B cell (primary cell): ENCODE measurements at regions not wholly inside any gene's neighbourhood (a gene's known extent, or its start where the extent isn't known, plus 50 kb on each side); places are given as distances from the start of the nearest gene placed in this dataset.

Experiments
- ATAC-seq: fragments of 200-7000 bp; cut with Tn5 transposase; one replicate; pipeline ENCODE4 v1.10.0; 2021; ENCODE audit warnings: low read depth, mild to moderate bottlenecking, moderate number of reproducible peaks, moderate library complexity
- CTCF ChIA-PET: fragments of 350-600 bp; sonication (Branson Sonifier 250); formaldehyde crosslinking; loops from one replicate; lab custom pipeline; 2021; ENCODE audit warnings: antibody characterized with exemption, inconsistent platforms; lab: Charles Lee
- POLR2A ChIA-PET: fragments of 350-600 bp; sonication (Branson Sonifier 250); formaldehyde crosslinking; loops from one replicate; lab custom pipeline; 2021; ENCODE audit warnings: antibody characterized with exemption; lab: Charles Lee
- DNase-seq: peaks from one replicate; pipeline ENCODE4 v3.0.0; 2013
- H2AFZ ChIP-seq: 2 replicates; pipeline ENCODE4 v1.6.1; 2012; ENCODE audit warnings: mild to moderate bottlenecking, low read depth, low read length; ENCODE audit not compliant: insufficient read depth, poor library complexity, severe bottlenecking
- H3K27ac ChIP-seq, 2 donors: 1 replicate in 1 of 2; 2 replicates in 1 of 2; pipeline ENCODE4 v1.5.1; 2012 to 2013; ENCODE audit warnings: low read length in 2 of 2, mild to moderate bottlenecking in 2 of 2, moderate library complexity in 1 of 2
- H3K27me3 ChIP-seq, 4 experiments: fragments of 200-600 bp in 1 of 4; sonication (generic) in 1 of 4; replicated peaks in 1 of 4; 1 replicate in 2 of 4; 2 replicates in 2 of 4; pipeline versions ENCODE4 v1.6.1 to v1.7.0; 2013 to 2016; ENCODE audit warnings: low read length in 3 of 4, mild to moderate bottlenecking in 2 of 4, mixed read lengths in 1 of 4, moderate library complexity in 1 of 4; ENCODE audit not compliant: insufficient read depth in 4 of 4, control insufficient read depth in 3 of 4; ENCODE audit errors: control extremely low read depth in 1 of 4
- H3K36me3 ChIP-seq, 2 experiments: replicated peaks in 1 of 2; 1 replicate in 1 of 2; 2 replicates in 1 of 2; pipeline versions ENCODE4 v1.6.1 to v1.7.1; 2013; ENCODE audit warnings: low read length in 1 of 2; ENCODE audit not compliant: insufficient read depth in 2 of 2, control insufficient read depth in 1 of 2; ENCODE audit errors: control extremely low read depth in 1 of 2, extremely low read depth in 1 of 2
- H3K4me1 ChIP-seq, 2 donors: fragments of 200-600 bp in 1 of 2; sonication (generic) in 1 of 2; 1 replicate in 1 of 2; 2 replicates in 1 of 2; pipeline versions ENCODE4 v1.5.1 to v1.6.1; 2013 to 2017; ENCODE audit warnings: low read length in 2 of 2; ENCODE audit not compliant: control insufficient read depth in 2 of 2, insufficient read depth in 2 of 2
- H3K4me2 ChIP-seq: replicated peaks from 2 replicates; pipeline ENCODE3; 2012; ENCODE audit warnings: mild to moderate bottlenecking, low read depth, low read length; ENCODE audit not compliant: poor library complexity, severe bottlenecking
- H3K4me3 ChIP-seq, 5 experiments: fragments of 200-600 bp in 1 of 5; sonication (generic) in 1 of 5; 1 replicate in 3 of 5; 2 replicates in 2 of 5; pipeline versions ENCODE4 v1.5.1 to v1.7.0; 2011 to 2016; ENCODE audit warnings: low read length in 4 of 5, mild to moderate bottlenecking in 4 of 5, low read depth in 2 of 5, control low read depth in 1 of 5, moderate library complexity in 1 of 5; ENCODE audit not compliant: insufficient read depth in 1 of 5; ENCODE audit errors: control extremely low read depth in 1 of 5, extremely low read depth in 1 of 5
- H3K79me2 ChIP-seq: fragments of 200-600 bp; sonication (generic); one replicate; pipeline ENCODE4 v1.6.0; 2016; ENCODE audit warnings: low read length; ENCODE audit not compliant: control insufficient read depth, insufficient read depth
- H3K9ac ChIP-seq: fragments of 200-600 bp; sonication (generic); 2 replicates; pipeline ENCODE4 v1.6.1; 2017; ENCODE audit warnings: mild to moderate bottlenecking, low read length, moderate library complexity
- H3K9me3 ChIP-seq, 3 donors: one replicate each; pipeline versions ENCODE4 v1.6.1 to v1.7.1; 2013; ENCODE audit warnings: low read length in 2 of 3; ENCODE audit not compliant: control insufficient read depth in 2 of 3, insufficient read depth in 1 of 3; ENCODE audit errors: control extremely low read depth in 1 of 3
- H4K20me1 ChIP-seq: 2 replicates; pipeline ENCODE4 v1.6.0; 2012; ENCODE audit warnings: mild to moderate bottlenecking, low read length; ENCODE audit not compliant: insufficient read depth, control insufficient read depth, poor library complexity, severe bottlenecking
- H3K27ac Mint-ChIP-seq: one replicate; pipeline ENCODE4 v1.8.0; 2021; ENCODE audit warnings: mixed read lengths
- H3K27me3 Mint-ChIP-seq: one replicate; pipeline ENCODE4 v1.8.0; 2021; ENCODE audit warnings: mixed read lengths
- H3K4me1 Mint-ChIP-seq: one replicate; pipeline ENCODE4 v1.8.0; 2021; ENCODE audit warnings: mixed read lengths
- H3K4me3 Mint-ChIP-seq: one replicate; pipeline ENCODE4 v1.8.0; 2021; ENCODE audit warnings: mixed read lengths
- H3K9me3 Mint-ChIP-seq: one replicate; pipeline ENCODE4 v1.8.0; 2022; ENCODE audit warnings: mixed read lengths; ENCODE audit not compliant: insufficient read depth
- CTCF ChIP-seq: fragments of 200-600 bp; IDR thresholded peaks from one replicate; pipeline ENCODE4 v1.8.0; 2022; ENCODE audit warnings: antibody characterized with exemption, mild to moderate bottlenecking
- EZH2 ChIP-seq: IDR thresholded peaks from 2 replicates; pipeline ENCODE4 v1.6.1; 2012; ENCODE audit warnings: borderline replicate concordance, low read depth, mild to moderate bottlenecking, moderate library complexity, low read length; ENCODE audit not compliant: insufficient read depth, poor library complexity, severe bottlenecking
- WGBS: methylation state at CpG from one replicate; pipeline ENCODE4 v1.1.5; 2013; ENCODE audit warnings: missing lambda C conversion rate; ENCODE audit not compliant: insufficient coverage; 5-methylcytosine and 5-hydroxymethylcytosine counted together
- intact Hi-C: fragments of 100-400 bp; cut with micrococcal nuclease; formaldehyde crosslinking; loops from one replicate; pipeline ENCODE4 v1.10.0; 2022

DNA sequence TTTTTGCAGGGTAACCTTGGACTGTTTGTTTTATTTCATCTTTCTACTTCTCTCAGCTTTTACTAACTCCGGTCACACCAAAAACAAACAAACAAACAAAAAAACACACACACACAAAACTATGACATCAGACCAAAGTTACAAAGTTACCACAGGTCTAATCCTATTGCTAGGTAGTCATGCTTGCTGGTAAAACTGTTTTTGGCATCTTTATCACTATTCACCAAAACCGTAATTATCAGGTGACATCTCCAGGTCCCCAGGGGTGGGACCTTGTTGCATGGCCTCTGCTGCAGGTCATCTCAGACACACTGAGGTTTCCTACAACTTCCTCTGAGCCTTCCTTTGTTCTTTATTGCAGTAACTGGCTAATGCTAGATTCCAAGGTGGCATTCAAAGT is 162.3 kb downstream of the ABCA8 start:
- no peaks in the 10 kb centered on the region for H3K9me3 Mint-ChIP-seq
- POLR2A ChIA-PET, result no interaction called here
- no peak overlapping the region for H3K4me3 Mint-ChIP-seq
- Histone ChIP-seq H3K27me3 (no peaks in the 10 kb centered on the region), H3K9ac (no peak overlapping the region), H3K9me3 (no peaks in the 10 kb centered on the region), H4K20me1 (no peaks in the 10 kb centered on the region), H3K79me2 (no peaks in the 10 kb centered on the region), H3K4me1 (peaks cover 18 to 28% of the 10 kb centered on the region in 2 donors), H3K4me2 (no peak overlapping the region), H2AFZ (no peak overlapping the region), H3K27ac (no peak overlapping the region), H3K4me3 (no peak overlapping the region), H3K36me3 (no peaks in the 10 kb centered on the region)
- no peak overlapping the region for H3K27ac Mint-ChIP-seq
- peaks cover 34% of the 10 kb centered on the region for H3K4me1 Mint-ChIP-seq
- peaks cover 8% of the 10 kb centered on the region for H3K27me3 Mint-ChIP-seq
- intact Hi-C loops, result no loop called here
- CTCF ChIA-PET, result no interaction called here
- ATAC-seq (no peak), DNase-seq (no peak)
- 56% methylated on average over 1 of the region's 2 CpGs for WGBS
- TF ChIP-seq CTCF (no peak), EZH2 (no peak)

- intact Hi-C loops, result no loop called here
- Histone ChIP-seq H3K9me3 (no peaks in the 10 kb centered on the region), H3K4me3 (no peak overlapping the region), H2AFZ (no peak overlapping the region), H3K9ac (no peak overlapping the region), H4K20me1 (no peaks in the 10 kb centered on the region), H3K4me1 (peaks cover 18 to 28% of the 10 kb centered on the region in 2 donors), H3K27ac (no peak overlapping the region), H3K4me2 (no peak overlapping the region), H3K36me3 (no peaks in the 10 kb centered on the region), H3K79me2 (no peaks in the 10 kb centered on the region), H3K27me3 (no peaks in the 10 kb centered on the region)
- no peak for TF ChIP-seq CTCF
- TF ChIP-seq EZH2, result no peak
- no CpG with 5 or more reads among the region's 3 CpGs for WGBS
- Mint-ChIP-seq H3K27ac (no peak overlapping the region), H3K27me3 (peaks cover 8% of the 10 kb centered on the region), H3K9me3 (no peaks in the 10 kb centered on the region), H3K4me1 (peaks cover 34% of the 10 kb centered on the region), H3K4me3 (no peak overlapping the region)
- DNase-seq (no peak), ATAC-seq (no peak)
- POLR2A ChIA-PET, result no interaction called here
- CTCF ChIA-PET, result interaction anchor here (0.9 to 1.0 kb wide), 2 partner anchors 14 to 20 kb away, joined by 3 to 5 read pairs; no protein-coding TSS in a partner anchor
Observed at GRCh38 chr17:68792042-68792685, 163.0 kb downstream of the ABCA8 start.
